Osteoblast (primary cell): ENCODE measurements at regions not wholly inside any gene's neighbourhood (a gene's known extent, or its start where the extent isn't known, plus 50 kb on each side); places are given as distances from the start of the nearest gene placed in this dataset.

Source experiments
- DNase-seq: peaks from one replicate; pipeline ENCODE4 v3.0.0; 2011; ENCODE audit warnings: low spot score, mixed read lengths; ENCODE audit not compliant: insufficient read length; ENCODE audit errors: missing footprints
- H2AFZ ChIP-seq: 2 replicates; pipeline ENCODE4 v1.6.0; 2011; ENCODE audit warnings: mild to moderate bottlenecking, low read length
- H3K27ac ChIP-seq: 2 replicates; pipeline ENCODE4 v1.5.1; 2011; ENCODE audit warnings: mild to moderate bottlenecking, low read depth, low read length, moderate library complexity
- H3K27me3 ChIP-seq: 2 replicates; pipeline ENCODE4 v1.6.0; 2012; ENCODE audit warnings: mild to moderate bottlenecking, control low read depth, inconsistent platforms, low read length, moderate library complexity; ENCODE audit not compliant: insufficient read depth
- H3K36me3 ChIP-seq: 2 replicates; pipeline ENCODE4 v1.5.1; 2011; ENCODE audit warnings: mild to moderate bottlenecking, low read length, control low read depth, moderate library complexity; ENCODE audit not compliant: insufficient read depth
- H3K4me1 ChIP-seq: 2 replicates; pipeline ENCODE4 v1.5.1; 2011; ENCODE audit warnings: mild to moderate bottlenecking, low read length, control low read depth, moderate library complexity; ENCODE audit not compliant: insufficient read depth
- H3K4me2 ChIP-seq: 2 replicates; pipeline ENCODE4 v1.6.0; 2011; ENCODE audit warnings: mild to moderate bottlenecking, low read length; ENCODE audit not compliant: insufficient read depth
- H3K4me3 ChIP-seq: fragments of 200-600 bp; sonication (generic); 3 replicates; pipeline ENCODE4 v1.5.1; 2012; ENCODE audit warnings: mild to moderate bottlenecking, low read length, inconsistent platforms; ENCODE audit not compliant: insufficient read depth
- H3K79me2 ChIP-seq: 2 replicates; pipeline ENCODE4 v1.6.0; 2012; ENCODE audit warnings: mild to moderate bottlenecking, low read length, control low read depth, inconsistent platforms; ENCODE audit not compliant: insufficient read depth
- H3K9me3 ChIP-seq: 2 replicates; pipeline ENCODE4 v1.5.1; 2011; ENCODE audit warnings: low read depth, low read length, control low read depth
- H4K20me1 ChIP-seq: 2 replicates; pipeline ENCODE4 v1.6.0; 2012; ENCODE audit warnings: mild to moderate bottlenecking, low read length, control low read depth; ENCODE audit not compliant: insufficient read depth
- CTCF ChIP-seq: IDR thresholded peaks from 2 replicates; pipeline ENCODE4 v1.5.1; 2011; ENCODE audit warnings: mild to moderate bottlenecking, low read depth, low read length, moderate library complexity; ENCODE audit errors: extremely low read depth

- no peaks in the 10 kb centered on the region for H3K36me3 ChIP-seq
- no peaks in the 10 kb centered on the region for H3K9me3 ChIP-seq
- no peaks in the 10 kb centered on the region for H3K4me1 ChIP-seq
- no peak for DNase-seq
- no peak overlapping the region for H2AFZ ChIP-seq
- H4K20me1 ChIP-seq: no peaks in the 10 kb centered on the region
- TF ChIP-seq CTCF: no peak
- no peak overlapping the region for H3K4me3 ChIP-seq
- H3K27me3 ChIP-seq: no peaks in the 10 kb centered on the region
- no peaks in the 10 kb centered on the region for H3K79me2 ChIP-seq
- H3K4me2 ChIP-seq: no peak overlapping the region
- no peak overlapping the region for H3K27ac ChIP-seq
Observed at GRCh38 chr4:58606303-58606702, 1496.1 kb upstream of the IGFBP7 start.

GRCh38 chr4:58603951-58604350, 1493.8 kb upstream of the IGFBP7 start:
- H3K4me3 ChIP-seq: no peak overlapping the region
- H3K36me3 ChIP-seq: no peaks in the 10 kb centered on the region
- TF ChIP-seq CTCF: no peak
- H3K79me2 ChIP-seq: no peaks in the 10 kb centered on the region
- H3K4me1 ChIP-seq: no peaks in the 10 kb centered on the region
- peaks cover 3% of the 10 kb centered on the region for H3K9me3 ChIP-seq
- no peak overlapping the region for H2AFZ ChIP-seq
- H3K27me3 ChIP-seq: no peaks in the 10 kb centered on the region
- no peak overlapping the region for H3K27ac ChIP-seq
- no peaks in the 10 kb centered on the region for H4K20me1 ChIP-seq
- H3K4me2 ChIP-seq: no peak overlapping the region
- DNase-seq: no peak

- no peak overlapping the region for H3K4me2 ChIP-seq
- no peaks in the 10 kb centered on the region for H4K20me1 ChIP-seq
- no peaks in the 10 kb centered on the region for H3K79me2 ChIP-seq
- H3K4me1 ChIP-seq: no peaks in the 10 kb centered on the region
- no peak for TF ChIP-seq CTCF
- no peaks in the 10 kb centered on the region for H3K36me3 ChIP-seq
- H3K4me3 ChIP-seq: no peak overlapping the region
- H2AFZ ChIP-seq: no peak overlapping the region
- H3K27me3 ChIP-seq: no peaks in the 10 kb centered on the region
- peaks cover 3% of the 10 kb centered on the region for H3K9me3 ChIP-seq
- no peak overlapping the region for H3K27ac ChIP-seq
- no peak for DNase-seq
Observed at GRCh38 chr4:58602731-58603359, 1492.7 kb upstream of the IGFBP7 start.

- Histone ChIP-seq H4K20me1 (no peaks in the 10 kb centered on the region), H3K27me3 (no peaks in the 10 kb centered on the region), H3K4me3 (no peak overlapping the region), H3K79me2 (no peaks in the 10 kb centered on the region), H3K4me2 (no peak overlapping the region), H3K4me1 (no peaks in the 10 kb centered on the region), H3K36me3 (no peaks in the 10 kb centered on the region), H3K9me3 (peaks cover 3% of the 10 kb centered on the region), H2AFZ (no peak overlapping the region), H3K27ac (no peak overlapping the region)
- no peak for DNase-seq
- no peak for TF ChIP-seq CTCF
Observed at GRCh38 chr4:58602022-58602421, 1491.8 kb upstream of the IGFBP7 start.
